ENCODE measurements at regions not wholly inside any gene's neighbourhood (a gene's known extent, or its start where the extent isn't known, plus 50 kb on each side); places are given as distances from the start of the nearest gene placed in this dataset.

GRCh38 chr12:13609894-13610679, 371.3 kb downstream of the GRIN2B start:
- TF ChIP-seq CTCF (CRISPR knock-in tag; IDR thresholded peaks at IDR 0.05), result no peak
- no peak for TF ChIP-seq NONO (IDR thresholded peaks at IDR 0.05)
- TF ChIP-seq NONO (CRISPR knock-in tag; conservative IDR thresholded peaks at IDR 0.05), result no peak
- no peak for TF ChIP-seq POLR2A (IDR thresholded peaks at IDR 0.05; ENCODE audit: insufficient read depth in 1 of 2, low read depth in 2 of 2, low read length in 2 of 2)
- no peak for TF ChIP-seq LRRFIP1 (CRISPR knock-in tag; conservative IDR thresholded peaks at IDR 0.05)
- TF ChIP-seq ZNF609 (CRISPR knock-in tag; IDR thresholded peaks at IDR 0.05; ENCODE audit: borderline replicate concordance), result no peak
- no peak for TF ChIP-seq SRSF9 (IDR thresholded peaks at IDR 0.05; ENCODE audit: borderline replicate concordance, insufficient read depth, low read depth, low read length, poor library complexity, severe bottlenecking)

Data from HepG2 (cell line).